Hematopoietic multipotent progenitor cell treated with erythropoietin and hydrocortisone succinate and interleukin-3 and kit ligand, for 15 days (in vitro differentiated cells): ENCODE measurements at regions not wholly inside any gene's neighbourhood (a gene's known extent, or its start where the extent isn't known, plus 50 kb on each side); places are given as distances from the start of the nearest gene placed in this dataset.
"Not testable (repeated sequence)": the region's sequence is repeated elsewhere in the genome, so short reads cannot be mapped to it uniquely, and the experiment has no call there.

Source experiments
- DNase-seq: peaks from one replicate; pipeline ENCODE4 v3.0.0-alpha.2; 2015; ENCODE audit warnings: low spot score

DNA sequence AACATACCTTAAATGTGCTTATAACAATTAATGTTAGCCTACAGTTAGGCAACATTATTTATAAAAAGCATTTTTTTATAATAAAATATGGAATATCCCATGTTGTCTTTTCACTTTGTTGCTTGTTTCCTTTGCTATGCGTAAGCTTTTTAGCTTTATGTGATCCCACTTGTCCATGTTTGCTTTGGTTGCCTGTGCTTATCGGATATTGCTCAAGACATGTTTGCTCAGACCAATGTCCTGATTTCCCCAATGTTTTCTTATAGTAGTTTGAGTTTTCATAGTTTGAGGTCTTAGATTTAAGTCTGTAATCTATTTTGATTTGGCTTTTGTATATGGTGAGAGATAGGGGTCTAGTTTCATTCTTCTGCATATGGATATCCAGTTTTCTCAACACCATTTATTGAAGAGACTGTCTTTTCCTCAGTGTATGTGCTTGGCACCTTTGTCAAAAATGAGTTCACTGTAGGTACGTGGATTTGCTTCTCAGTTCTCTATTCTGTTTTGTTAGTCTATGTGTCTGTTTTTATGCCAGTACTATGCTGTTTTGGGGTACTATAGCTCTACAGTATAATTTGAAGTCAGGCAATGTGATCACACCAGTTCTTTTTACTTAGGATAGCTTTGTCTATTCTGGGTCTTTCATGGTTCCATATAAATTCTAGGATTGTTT, 592.7 kb upstream of the SEMA6D start:
- no peak for DNase-seq

- no peak for DNase-seq
Measured at GRCh38 chr15:47129033-47129432, 588.3 kb upstream of the SEMA6D start.

- not testable (repeated sequence) for DNase-seq
Measured at GRCh38 chr15:47131450-47131849, 585.9 kb upstream of the SEMA6D start.

GRCh38 chr15:47135267-47135666, 582.0 kb upstream of the SEMA6D start:
- no peak for DNase-seq

- no peak for DNase-seq
Measured at GRCh38 chr15:47136236-47136635, 581.1 kb upstream of the SEMA6D start.

- no peak for DNase-seq
Measured at GRCh38 chr15:47139965-47140364, 577.3 kb upstream of the SEMA6D start.

- no peak for DNase-seq
Measured at GRCh38 chr15:47157827-47158226, 559.5 kb upstream of the SEMA6D start.

GRCh38 chr15:47158573-47158972, 558.7 kb upstream of the SEMA6D start:
- DNase-seq: no peak

DNA sequence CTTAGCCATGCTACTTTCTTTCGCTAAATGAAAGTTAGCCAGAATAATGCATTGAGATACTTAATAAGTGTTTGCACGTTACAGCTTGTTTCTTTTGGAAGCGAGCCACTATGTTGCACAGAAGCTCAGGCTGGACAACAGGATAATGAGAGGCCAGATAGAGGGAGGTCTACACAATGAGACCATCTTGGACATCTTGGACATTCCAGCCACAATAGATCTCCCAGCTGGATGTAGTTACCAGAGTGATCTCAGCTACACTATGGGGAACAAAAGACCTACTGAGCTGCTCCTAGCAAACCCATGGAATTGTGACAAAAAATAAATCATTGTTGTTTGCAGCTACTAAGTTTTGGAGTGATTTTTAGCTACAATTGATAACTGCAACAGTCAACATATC, 540.1 kb upstream of the SEMA6D start:
- no peak for DNase-seq

DNA sequence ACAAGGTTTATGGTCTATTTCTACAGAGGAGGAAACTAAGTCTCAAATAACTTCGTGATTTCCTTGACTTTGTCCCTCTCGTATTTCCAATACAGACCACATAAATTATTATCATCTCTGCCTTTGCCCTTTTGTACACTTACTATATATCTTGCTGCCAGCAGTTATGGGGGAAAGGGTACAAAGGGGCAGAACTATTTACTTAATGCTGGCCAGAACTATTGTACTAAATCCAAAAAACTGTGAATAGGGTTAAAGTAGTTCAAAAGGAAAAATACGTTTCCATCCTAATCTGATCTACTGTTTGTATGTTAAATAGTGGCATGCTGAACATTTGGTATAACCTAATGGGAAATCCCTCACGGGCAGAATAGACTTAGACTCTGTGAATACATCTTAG, 537.3 kb upstream of the SEMA6D start:
- no peak for DNase-seq

DNA sequence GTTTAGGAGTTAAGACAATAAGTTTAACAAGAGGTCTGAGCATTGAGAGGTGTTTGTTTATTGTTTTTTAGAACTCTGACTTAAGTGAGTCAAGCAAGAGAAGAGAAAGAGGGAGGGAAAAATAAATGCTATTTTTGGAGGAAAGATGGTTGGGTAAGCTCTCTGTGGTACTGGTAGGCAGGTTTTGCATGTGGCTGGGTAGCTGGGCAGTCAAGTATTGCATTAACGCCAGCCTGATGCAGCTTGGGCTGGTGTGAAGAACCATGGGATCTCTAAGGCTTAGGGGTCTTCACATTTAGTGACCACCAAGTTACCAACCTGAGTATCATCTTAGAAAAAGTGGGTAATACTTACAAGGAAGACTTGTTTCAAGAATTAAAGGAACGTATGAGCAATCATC, 534.5 kb upstream of the SEMA6D start:
- no peak for DNase-seq

DNA sequence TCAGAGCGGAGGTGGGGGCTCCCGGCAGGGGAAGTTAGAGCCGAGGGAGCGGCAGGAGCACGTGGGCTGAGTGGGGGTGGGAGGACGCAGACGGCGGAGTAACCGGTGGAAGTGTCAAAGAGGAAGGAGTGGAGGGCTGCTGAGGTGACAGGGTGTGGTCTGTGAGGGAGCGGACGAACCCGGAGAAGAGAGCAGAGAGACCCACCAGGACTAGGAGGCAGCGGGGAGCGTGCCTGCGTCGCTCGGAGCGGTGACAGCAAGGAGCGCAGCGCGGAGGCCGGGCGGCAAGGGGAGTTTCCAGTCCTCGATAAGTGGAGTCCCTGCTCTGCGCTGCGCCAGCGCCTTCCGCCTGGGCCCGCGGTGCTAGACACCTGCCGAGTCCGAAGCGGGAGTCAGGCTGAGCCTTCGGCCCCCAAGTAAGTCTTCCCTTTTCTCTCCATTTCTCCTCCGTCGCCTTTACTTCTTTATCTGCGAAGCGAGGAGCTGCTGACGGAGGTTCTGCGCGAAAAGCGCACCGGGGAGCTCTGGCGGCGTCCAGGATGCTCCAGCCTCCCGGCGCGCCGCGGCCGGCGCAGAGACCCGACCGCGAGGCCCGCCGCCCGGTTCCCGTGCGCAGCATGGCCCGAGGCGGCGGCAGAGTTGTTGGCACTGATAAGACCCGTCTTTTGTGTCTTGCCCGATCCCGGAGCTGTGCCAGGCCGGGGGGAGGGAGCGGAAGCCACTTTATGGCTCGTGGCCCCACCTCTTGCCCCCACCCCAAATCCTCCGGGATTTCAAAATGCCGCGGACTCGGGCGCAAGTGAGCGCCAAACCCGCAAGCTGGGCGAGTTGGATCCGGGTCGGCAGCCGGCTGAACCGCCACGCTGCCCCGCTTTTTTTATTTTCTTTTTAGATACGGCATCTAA, 533.0 kb upstream of the SEMA6D start:
- DNase-seq: no peak

DNA sequence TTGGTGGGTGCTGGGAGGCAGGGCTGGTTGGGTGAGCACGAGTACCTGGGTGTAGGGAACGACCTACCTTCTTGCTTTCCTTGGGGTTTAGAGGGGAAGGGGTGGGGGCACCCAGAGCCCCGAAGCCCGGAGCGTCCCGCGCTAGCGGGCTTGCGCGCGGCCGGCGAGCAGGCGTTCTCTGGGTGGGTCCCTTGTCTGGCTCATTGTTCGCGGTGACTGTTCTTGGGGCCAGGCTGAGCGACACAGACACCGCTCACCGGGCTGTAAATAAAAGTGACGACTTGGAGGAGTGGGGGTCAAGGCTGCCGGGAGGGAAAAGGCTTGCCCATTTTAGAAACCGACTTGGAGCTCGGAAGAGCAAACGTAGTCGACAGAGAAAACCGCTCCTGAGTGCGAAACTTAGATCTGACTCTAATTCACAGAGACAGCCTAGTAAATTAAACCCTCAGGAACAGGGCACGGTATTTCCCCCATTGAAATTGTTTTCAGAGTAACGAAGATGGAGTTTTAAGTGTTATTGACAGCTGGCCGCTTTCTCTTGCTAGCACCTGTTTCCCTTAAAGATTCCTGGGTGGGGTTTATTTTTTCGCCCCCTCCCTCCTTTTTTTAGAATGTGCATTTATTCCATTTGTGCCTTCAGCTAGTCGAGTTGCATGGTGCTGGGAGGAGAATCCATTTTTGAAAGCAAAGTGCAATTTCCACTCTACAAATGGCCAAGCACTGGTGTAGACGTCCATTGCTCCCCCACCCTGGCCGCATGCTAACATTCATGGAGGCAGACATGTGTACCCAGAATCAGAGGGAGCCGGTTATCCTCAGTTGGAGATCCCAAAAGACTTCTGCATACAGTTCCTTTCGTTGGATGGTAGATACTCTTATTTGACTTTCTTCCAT, 532.1 kb upstream of the SEMA6D start:
- no peak for DNase-seq

DNA sequence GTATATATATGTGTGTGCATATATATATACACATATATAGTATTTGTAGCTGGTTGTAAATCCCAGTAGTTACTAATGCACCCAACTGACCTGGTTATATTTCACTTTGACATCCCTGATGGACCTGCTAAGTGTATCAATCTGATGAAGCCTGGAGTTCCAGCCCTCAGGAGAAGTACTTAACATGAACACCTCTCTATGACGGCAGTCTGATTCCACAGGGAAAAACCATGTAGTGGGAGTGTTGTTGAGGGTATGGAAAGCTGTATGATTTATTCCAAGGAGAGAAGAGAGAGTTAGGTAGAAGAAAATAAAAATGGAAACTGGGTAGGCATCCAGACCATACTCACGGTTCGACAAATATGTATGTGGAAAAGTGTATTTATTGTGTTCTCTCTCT, 531.2 kb upstream of the SEMA6D start:
- DNase-seq: no peak

- no peak for DNase-seq
Measured at GRCh38 chr15:47188758-47189507, 528.4 kb upstream of the SEMA6D start.

- no peak for DNase-seq
Measured at GRCh38 chr15:47194718-47195117, 522.6 kb upstream of the SEMA6D start.

DNA sequence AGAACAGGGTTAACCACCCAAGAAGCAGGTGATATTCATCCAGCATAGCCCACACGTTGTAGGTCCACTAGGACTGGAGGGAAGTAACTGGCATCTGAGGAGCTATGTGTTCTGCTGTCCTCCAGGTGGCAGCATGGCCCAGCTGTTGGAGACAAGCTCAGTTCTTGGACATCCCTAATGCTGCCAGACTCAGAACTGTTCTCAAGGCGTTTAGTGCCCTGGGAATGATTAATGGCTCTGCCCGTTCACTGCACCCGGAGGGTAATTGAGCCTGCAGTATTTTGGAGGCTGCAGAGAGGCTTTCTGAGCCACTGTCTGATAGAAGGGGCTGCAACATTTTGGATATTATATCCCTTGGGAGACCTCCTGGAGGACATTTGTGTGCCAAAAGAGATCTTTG, 521.3 kb upstream of the SEMA6D start:
- no peak for DNase-seq

DNA sequence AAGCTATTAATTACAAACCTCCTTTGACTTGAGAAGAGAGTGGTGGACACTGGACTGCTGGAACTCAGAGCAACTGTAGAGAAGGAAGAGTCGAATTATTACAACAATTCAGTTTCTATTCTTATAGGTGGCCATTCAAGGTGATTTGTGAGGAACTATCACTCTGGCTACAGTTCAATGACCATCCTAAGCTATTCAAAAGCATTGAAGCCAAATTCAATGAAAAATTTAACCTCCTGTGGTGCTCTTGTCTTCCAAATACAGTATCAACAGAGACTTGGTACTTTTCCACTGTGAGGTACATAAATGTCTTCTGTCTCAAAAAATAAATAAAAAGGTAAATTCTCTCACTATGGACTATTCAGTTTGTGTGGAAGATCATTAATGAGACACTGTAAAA, 513.3 kb upstream of the SEMA6D start:
- no peak for DNase-seq

DNA sequence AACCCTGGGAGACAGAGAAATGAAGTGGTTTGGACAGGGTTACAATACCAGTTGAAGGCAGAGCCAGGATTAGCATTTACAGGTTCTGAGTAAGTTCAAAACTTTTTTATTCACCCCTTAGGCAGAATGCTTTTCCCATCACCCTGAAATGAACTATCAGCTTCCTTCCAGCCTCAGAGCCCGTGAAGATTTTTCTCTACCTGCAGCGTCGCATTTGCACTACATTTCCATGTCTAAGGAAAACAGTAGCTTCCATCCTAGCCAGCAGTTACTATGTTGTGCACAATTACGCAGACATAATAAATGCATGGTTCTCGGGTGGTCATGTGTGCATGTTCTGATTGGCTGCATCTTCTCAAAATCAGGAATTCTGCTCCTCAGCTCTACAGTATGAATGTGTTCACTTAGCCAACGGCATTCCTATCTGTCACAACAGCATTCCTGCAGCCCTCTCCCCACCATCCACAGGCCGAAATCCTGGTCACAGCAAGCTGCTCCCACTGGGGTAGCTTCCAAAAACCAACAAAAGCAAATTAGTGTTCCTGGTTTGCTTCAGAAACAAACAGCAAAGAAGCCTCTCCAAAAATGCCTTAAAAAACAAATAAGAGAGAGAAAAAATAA, 510.8 kb upstream of the SEMA6D start:
- DNase-seq: no peak

GRCh38 chr15:47209591-47209990, 507.7 kb upstream of the SEMA6D start:
- no peak for DNase-seq
